Adrenal gland (tissue), 9 donors: ENCODE measurements at regions not wholly inside any gene's neighbourhood (a gene's known extent, or its start where the extent isn't known, plus 50 kb on each side); places are given as distances from the start of the nearest gene placed in this dataset.
"Not testable (repeated sequence)": the region's sequence is repeated elsewhere in the genome, so short reads cannot be mapped to it uniquely, and the experiment has no call there.

Experiments used
- DNase-seq, 7 donors: peaks; one replicate each; pipeline ENCODE4 v3.0.0-alpha.2; 2019 to 2020
- H3K27ac ChIP-seq, 5 donors: fragments of 200-600 bp; sonication (generic) in 4 of 5; 1 replicate in 3 of 5; 2 replicates in 2 of 5; pipeline versions ENCODE4 v1.5.1 to v1.8.0; 2016 to 2020; ENCODE audit warnings: mild to moderate bottlenecking in 1 of 5
- H3K27me3 ChIP-seq: fragments of 200-600 bp; 2 replicates; pipeline ENCODE4 v1.8.0; 2021
- H3K36me3 ChIP-seq, 2 donors: fragments of 200-600 bp; replicated peaks in 1 of 2; 1 replicate in 1 of 2; 2 replicates in 1 of 2; pipeline versions ENCODE4 v1.5.1 to v1.8.0; 2018 to 2022
- H3K4me1 ChIP-seq, 2 donors: fragments of 200-600 bp; replicated peaks in 1 of 2; 1 replicate in 1 of 2; 2 replicates in 1 of 2; pipeline versions ENCODE4 v1.5.1 to v1.8.0; 2018 to 2021
- H3K4me3 ChIP-seq, 4 donors: fragments of 200-600 bp; sonication (generic) in 3 of 4; one replicate each; pipeline ENCODE4 v1.5.1; 2016 to 2018
- H3K9me3 ChIP-seq, 3 donors: fragments of 200-600 bp; sonication (generic) in 1 of 3; replicated peaks in 1 of 3; 1 replicate in 2 of 3; 2 replicates in 1 of 3; pipeline versions ENCODE4 v1.5.1 to v1.8.0; 2016 to 2021
- CTCF ChIP-seq, 6 experiments: fragments of 450-650 bp in 4 of 6; fragments of 200-600 bp in 2 of 6; sonication (generic) in 1 of 6; IDR thresholded peaks; 1 replicate in 5 of 6; 2 replicates in 1 of 6; pipeline versions ENCODE4 v1.5.1 to v1.8.0; 2016 to 2021; ENCODE audit warnings: antibody characterized with exemption in 6 of 6, mild to moderate bottlenecking in 2 of 6, moderate library complexity in 1 of 6
- POLR2A ChIP-seq, 2 donors: fragments of 450-650 bp; IDR thresholded peaks; one replicate each; pipeline ENCODE4 v1.6.1; 2017; ENCODE audit warnings: antibody characterized with exemption in 2 of 2, mild to moderate bottlenecking in 2 of 2, moderate library complexity in 1 of 2
- WGBS, 4 donors: extraction: QIAGEN DNeasy Blood & Tissue Kit in 2 of 4; methylation state at CpG; one replicate each; pipeline versions ENCODE4 v1.1.5 to v1.1.7; 2013 to 2017; 5-methylcytosine and 5-hydroxymethylcytosine counted together
- intact Hi-C, 2 donors: fragments of 100-400 bp; cut with DNase I; formaldehyde crosslinking; loops; one replicate each; pipeline versions ENCODE4 v1.14.1 to v1.15.0; 2022 to 2023
- donor health status: healthy with polysubstance abuse.
- donor health status: Bipolar disorder and iron deficiency.
- donor health status: DM: yes; HTN: yes; CAD: no.
- donor health status: DM: no; HTN: no; CAD: no.
- donor health status: DM: no; HTN: no; CAD: no.

- H3K9me3 ChIP-seq = no peaks in the 10 kb centered on the region
- H3K27ac ChIP-seq = no peak overlapping the region
- intact Hi-C loops = loop anchor here in 1 of 2 donors (10.0 kb wide), 1 partner anchor 408 kb away; no protein-coding TSS in a partner anchor
- no peak overlapping the region for H3K4me3 ChIP-seq
- TF ChIP-seq CTCF (IDR thresholded peaks at IDR 0.05) = no peak
- TF ChIP-seq POLR2A (IDR thresholded peaks at IDR 0.05) = no peak
- 44 to 60% (median 49%) methylated on average over 2 of the region's 2 CpGs for WGBS, 4 donors
- H3K4me1 ChIP-seq = peaks cover 0 to 7% of the 10 kb centered on the region in 2 donors
- no peak for DNase-seq
- no peaks in the 10 kb centered on the region for H3K36me3 ChIP-seq
- H3K27me3 ChIP-seq = peaks cover 18% of the 10 kb centered on the region
Observed at GRCh38 chr15:53193149-53193548, 403.0 kb upstream of the ONECUT1 start.

- no peak overlapping the region for H3K27ac ChIP-seq
- DNase-seq = no peak
- 62 to 69% (median 65%) methylated on average over 4 of the region's 4 CpGs for WGBS, 4 donors
- no peak overlapping the region for H3K4me3 ChIP-seq
- no peaks in the 10 kb centered on the region for H3K36me3 ChIP-seq
- TF ChIP-seq POLR2A (IDR thresholded peaks at IDR 0.05) = no peak
- no peak for TF ChIP-seq CTCF (IDR thresholded peaks at IDR 0.05)
- no peaks in the 10 kb centered on the region for H3K4me1 ChIP-seq
- intact Hi-C loops = loop anchor here in 1 of 2 donors (10.0 kb wide), 1 partner anchor 405 kb away; no protein-coding TSS in a partner anchor
- H3K9me3 ChIP-seq = no peaks in the 10 kb centered on the region
- H3K27me3 ChIP-seq = no peaks in the 10 kb centered on the region
Observed at GRCh38 chr15:53189860-53190259, 399.7 kb upstream of the ONECUT1 start.

GRCh38 chr15:53183449-53183848 is 393.3 kb upstream of the ONECUT1 start:
- intact Hi-C loops, DNase-seq, H3K27ac ChIP-seq, H3K4me3 ChIP-seq, H3K36me3 ChIP-seq, H3K9me3 ChIP-seq, H3K27me3 ChIP-seq, H3K4me1 ChIP-seq: not testable (repeated sequence)
- 79 to 89% (median 85%) methylated on average over 7 to 9 of the region's 9 CpGs for WGBS, 4 donors

GRCh38 chr15:53171571-53171970 is 381.4 kb upstream of the ONECUT1 start:
- H3K4me3 ChIP-seq = no peak overlapping the region
- TF ChIP-seq CTCF (IDR thresholded peaks at IDR 0.05) (no peak), POLR2A (IDR thresholded peaks at IDR 0.05) (no peak)
- H3K9me3 ChIP-seq = no peaks in the 10 kb centered on the region
- H3K27me3 ChIP-seq = no peaks in the 10 kb centered on the region
- no peak for DNase-seq
- 80 to 93% (median 83%) methylated on average over 1 of the region's 1 CpG for WGBS, 4 donors
- H3K36me3 ChIP-seq = no peaks in the 10 kb centered on the region
- H3K4me1 ChIP-seq = no peaks in the 10 kb centered on the region
- H3K27ac ChIP-seq = no peak overlapping the region
- intact Hi-C loops = no loop called here

GRCh38 chr15:53166684-53167201 is 376.6 kb upstream of the ONECUT1 start:
- DNase-seq = no peak
- H3K27me3 ChIP-seq = no peaks in the 10 kb centered on the region
- 63 to 71% (median 65%) methylated on average over 2 of the region's 2 CpGs for WGBS, 4 donors
- no peaks in the 10 kb centered on the region for H3K4me1 ChIP-seq
- intact Hi-C loops = no loop called here
- TF ChIP-seq POLR2A (IDR thresholded peaks at IDR 0.05) (no peak), CTCF (IDR thresholded peaks at IDR 0.05) (no peak)
- no peak overlapping the region for H3K27ac ChIP-seq
- H3K4me3 ChIP-seq = no peak overlapping the region
- H3K36me3 ChIP-seq = no peaks in the 10 kb centered on the region
- H3K9me3 ChIP-seq = no peaks in the 10 kb centered on the region
